ENCODE measurements at regions not wholly inside any gene's neighbourhood (a gene's known extent, or its start where the extent isn't known, plus 50 kb on each side); places are given as distances from the start of the nearest gene placed in this dataset.

GRCh38 chr11:95545116-95545875 lies 244.3 kb downstream of the FAM76B start:
- TF ChIP-seq, protein P1, sequence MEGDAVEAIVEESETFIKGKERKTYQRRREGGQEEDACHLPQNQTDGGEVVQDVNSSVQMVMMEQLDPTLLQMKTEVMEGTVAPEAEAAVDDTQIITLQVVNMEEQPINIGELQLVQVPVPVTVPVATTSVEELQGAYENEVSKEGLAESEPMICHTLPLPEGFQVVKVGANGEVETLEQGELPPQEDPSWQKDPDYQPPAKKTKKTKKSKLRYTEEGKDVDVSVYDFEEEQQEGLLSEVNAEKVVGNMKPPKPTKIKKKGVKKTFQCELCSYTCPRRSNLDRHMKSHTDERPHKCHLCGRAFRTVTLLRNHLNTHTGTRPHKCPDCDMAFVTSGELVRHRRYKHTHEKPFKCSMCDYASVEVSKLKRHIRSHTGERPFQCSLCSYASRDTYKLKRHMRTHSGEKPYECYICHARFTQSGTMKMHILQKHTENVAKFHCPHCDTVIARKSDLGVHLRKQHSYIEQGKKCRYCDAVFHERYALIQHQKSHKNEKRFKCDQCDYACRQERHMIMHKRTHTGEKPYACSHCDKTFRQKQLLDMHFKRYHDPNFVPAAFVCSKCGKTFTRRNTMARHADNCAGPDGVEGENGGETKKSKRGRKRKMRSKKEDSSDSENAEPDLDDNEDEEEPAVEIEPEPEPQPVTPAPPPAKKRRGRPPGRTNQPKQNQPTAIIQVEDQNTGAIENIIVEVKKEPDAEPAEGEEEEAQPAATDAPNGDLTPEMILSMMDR (conservative IDR thresholded peaks at IDR 0.05 in 1 of 2, IDR thresholded peaks at IDR 0.05 in 1 of 2; ENCODE audit: extremely low read depth in 1 of 2, insufficient read depth in 1 of 2, low read depth in 1 of 2, low read length in 2 of 2): no peak
- TF ChIP-seq EZH2 (IDR thresholded peaks at IDR 0.05; ENCODE audit: borderline replicate concordance, low read length): no peak

Data from mammary epithelial cell (primary cell).